ENCODE measurements at regions not wholly inside any gene's neighbourhood (a gene's known extent, or its start where the extent isn't known, plus 50 kb on each side); places are given as distances from the start of the nearest gene placed in this dataset.

- Histone ChIP-seq H3K4me3 (no peak overlapping the region), H3K9me3 (no peaks in the 10 kb centered on the region), H3K27me3 (no peaks in the 10 kb centered on the region), H3K36me3 (no peaks in the 10 kb centered on the region)
- DNase-seq: no peak
Observed at GRCh38 chr2:167555098-167555720, 666.9 kb downstream of the XIRP2 start.

- Histone ChIP-seq H3K4me3 (no peak overlapping the region), H3K27me3 (no peaks in the 10 kb centered on the region), H3K9me3 (no peaks in the 10 kb centered on the region), H3K36me3 (no peaks in the 10 kb centered on the region)
- no peak for DNase-seq
Observed at GRCh38 chr2:167553635-167554034, 665.4 kb downstream of the XIRP2 start.

DNA sequence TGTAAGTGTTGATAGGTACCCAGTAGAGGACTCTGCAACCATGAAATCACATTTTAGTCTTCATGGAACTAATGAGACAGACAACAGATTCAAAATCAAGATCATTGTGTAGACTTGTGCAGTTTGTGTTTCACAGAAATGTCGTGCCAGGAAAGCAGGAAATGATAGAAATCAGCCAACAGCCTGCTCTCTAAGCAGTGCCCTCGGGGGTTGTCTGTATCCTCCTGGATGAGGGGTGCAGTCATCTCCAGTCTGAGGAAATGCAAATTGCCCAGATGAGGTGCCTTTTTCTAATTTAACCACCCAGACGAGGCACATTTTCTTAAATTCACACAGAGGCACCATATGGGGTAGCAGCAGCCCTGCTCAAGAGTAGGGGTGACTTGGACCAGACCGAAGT lies 663.1 kb downstream of the XIRP2 start:
- Histone ChIP-seq H3K36me3 (no peaks in the 10 kb centered on the region), H3K9me3 (no peaks in the 10 kb centered on the region), H3K27me3 (no peaks in the 10 kb centered on the region), H3K4me3 (no peak overlapping the region)
- no peak for DNase-seq

DNA sequence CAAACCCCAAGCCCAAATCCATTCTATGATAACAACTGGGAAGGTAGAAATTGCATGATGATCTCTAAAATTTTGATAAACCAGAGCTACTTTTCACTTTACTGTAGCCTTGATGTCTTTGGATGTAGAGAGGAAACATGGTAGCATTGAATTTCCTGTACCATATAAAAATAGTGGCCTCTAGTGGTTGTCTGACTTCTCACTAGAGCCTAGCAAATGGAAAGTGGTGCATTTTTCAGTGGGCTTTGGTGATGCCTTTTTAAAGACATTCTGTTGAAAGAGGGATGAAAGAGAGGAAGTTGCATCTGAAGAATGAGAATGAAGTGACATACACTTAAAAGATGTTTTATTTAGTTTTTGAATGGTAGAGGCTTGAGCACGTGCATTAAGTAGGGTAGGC lies 662.2 kb downstream of the XIRP2 start:
- Histone ChIP-seq H3K9me3 (no peaks in the 10 kb centered on the region), H3K27me3 (no peaks in the 10 kb centered on the region), H3K4me3 (no peak overlapping the region), H3K36me3 (no peaks in the 10 kb centered on the region)
- DNase-seq: no peak

DNA sequence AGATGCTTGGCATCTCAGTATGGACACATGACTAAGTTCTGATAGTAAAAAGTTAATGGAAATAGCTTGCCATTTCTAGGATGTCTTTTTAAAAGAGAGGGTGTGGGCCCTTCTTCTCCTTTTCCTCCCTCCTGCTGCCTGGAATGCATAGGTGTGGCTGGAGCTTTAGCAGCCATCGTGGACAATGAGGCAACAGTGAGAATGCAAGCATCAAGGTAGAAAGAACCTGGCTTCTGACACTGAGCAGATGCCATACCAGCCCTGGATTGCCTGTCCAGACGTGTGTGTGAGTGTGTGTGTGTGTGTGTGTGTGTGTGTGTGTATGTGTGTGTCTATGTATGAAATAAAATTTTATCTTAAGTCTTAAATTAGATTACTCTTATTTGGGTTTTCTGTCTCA lies 660.1 kb downstream of the XIRP2 start:
- DNase-seq: no peak
- no peaks in the 10 kb centered on the region for H3K36me3 ChIP-seq
- H3K4me3 ChIP-seq: no peak overlapping the region
- H3K9me3 ChIP-seq: no peaks in the 10 kb centered on the region
- H3K27me3 ChIP-seq: no peaks in the 10 kb centered on the region

- Histone ChIP-seq H3K27me3 (no peaks in the 10 kb centered on the region), H3K36me3 (no peaks in the 10 kb centered on the region), H3K9me3 (no peaks in the 10 kb centered on the region), H3K4me3 (no peak overlapping the region)
- DNase-seq: no peak
Observed at GRCh38 chr2:167544602-167545001, 656.3 kb downstream of the XIRP2 start.

- H3K9me3 ChIP-seq: no peaks in the 10 kb centered on the region
- no peak for DNase-seq
- no peaks in the 10 kb centered on the region for H3K36me3 ChIP-seq
- H3K27me3 ChIP-seq: no peaks in the 10 kb centered on the region
- no peak overlapping the region for H3K4me3 ChIP-seq
Observed at GRCh38 chr2:167543721-167544120, 655.4 kb downstream of the XIRP2 start.

- Histone ChIP-seq H3K27me3 (no peaks in the 10 kb centered on the region), H3K4me3 (no peak overlapping the region), H3K36me3 (no peaks in the 10 kb centered on the region), H3K9me3 (no peaks in the 10 kb centered on the region)
- DNase-seq: no peak
Observed at GRCh38 chr2:167537743-167538142, 649.5 kb downstream of the XIRP2 start.

- Histone ChIP-seq H3K27me3 (no peaks in the 10 kb centered on the region), H3K4me3 (no peak overlapping the region), H3K36me3 (no peaks in the 10 kb centered on the region), H3K9me3 (no peaks in the 10 kb centered on the region)
- DNase-seq: no peak
Observed at GRCh38 chr2:167534443-167534842, 646.2 kb downstream of the XIRP2 start.

DNA sequence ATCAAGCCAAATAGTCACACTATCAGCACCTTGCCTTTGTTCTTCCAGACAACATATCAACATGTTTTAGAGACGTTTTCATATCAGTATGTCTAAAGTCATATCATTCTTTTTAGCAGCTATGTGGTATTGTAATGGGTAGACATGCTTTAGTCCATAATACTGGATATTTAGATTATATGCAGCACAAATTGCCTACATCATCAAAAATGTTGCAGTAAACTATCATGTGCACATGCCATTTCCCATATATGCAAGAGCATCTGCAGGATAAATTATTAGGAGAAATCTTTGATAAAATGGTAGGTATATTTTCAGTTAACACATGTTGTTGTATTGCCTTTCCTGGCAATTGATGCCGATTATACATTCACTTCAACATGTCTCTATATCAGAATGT lies 636.5 kb downstream of the XIRP2 start:
- no peak for DNase-seq
- no peaks in the 10 kb centered on the region for H3K36me3 ChIP-seq
- no peaks in the 10 kb centered on the region for H3K9me3 ChIP-seq
- no peaks in the 10 kb centered on the region for H3K27me3 ChIP-seq
- H3K4me3 ChIP-seq: no peak overlapping the region

GRCh38 chr2:167510071-167510759 lies 621.9 kb downstream of the XIRP2 start:
- H3K9me3 ChIP-seq: no peaks in the 10 kb centered on the region
- H3K36me3 ChIP-seq: no peaks in the 10 kb centered on the region
- H3K27me3 ChIP-seq: no peaks in the 10 kb centered on the region
- H3K4me3 ChIP-seq: no peak overlapping the region
- DNase-seq: no peak

DNA sequence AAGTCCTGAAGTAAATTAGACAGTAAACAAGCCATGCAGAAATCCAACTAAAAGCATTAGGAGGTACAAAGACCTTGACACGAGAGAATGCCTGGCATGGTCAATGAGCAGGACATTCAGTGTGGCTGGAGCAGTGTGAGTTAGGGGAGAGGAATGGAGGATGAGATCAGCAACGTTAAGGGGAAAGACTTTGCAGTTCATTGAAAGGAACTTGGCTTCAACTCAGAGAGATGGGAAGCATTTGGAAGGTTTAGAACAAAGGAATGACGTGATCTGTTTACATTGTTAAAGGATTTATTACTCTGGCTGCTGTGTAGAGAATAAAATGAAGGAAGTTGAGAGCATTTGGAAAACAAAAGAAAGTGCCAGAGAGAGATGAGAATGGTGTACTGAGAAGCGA lies 621.3 kb downstream of the XIRP2 start:
- H3K4me3 ChIP-seq: no peak overlapping the region
- no peaks in the 10 kb centered on the region for H3K9me3 ChIP-seq
- H3K27me3 ChIP-seq: no peaks in the 10 kb centered on the region
- peak; percentile 85 for DNase-seq
- no peaks in the 10 kb centered on the region for H3K36me3 ChIP-seq

- Histone ChIP-seq H3K9me3 (no peaks in the 10 kb centered on the region), H3K36me3 (no peaks in the 10 kb centered on the region), H3K27me3 (no peaks in the 10 kb centered on the region), H3K4me3 (no peak overlapping the region)
- DNase-seq: no peak
Observed at GRCh38 chr2:167508709-167509108, 620.4 kb downstream of the XIRP2 start.

DNA sequence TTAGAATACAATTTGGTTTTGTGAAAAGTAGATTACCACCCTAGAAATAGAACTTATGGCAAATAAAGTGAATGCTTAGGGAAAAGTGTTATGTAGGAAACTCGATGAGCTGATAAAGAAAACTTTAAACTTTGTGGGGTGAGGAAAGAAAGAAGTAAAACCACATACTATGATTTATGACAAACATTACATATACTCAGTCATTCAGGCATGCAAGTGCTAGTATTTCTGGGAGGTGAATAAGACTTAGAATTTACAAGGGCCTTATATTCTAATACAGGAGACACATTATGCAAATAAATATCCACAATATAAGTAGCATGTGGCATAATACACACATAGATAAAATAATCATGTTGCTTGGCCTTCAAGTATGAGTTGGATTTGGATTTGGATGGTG lies 618.1 kb downstream of the XIRP2 start:
- no peak for DNase-seq
- Histone ChIP-seq H3K4me3 (no peak overlapping the region), H3K27me3 (no peaks in the 10 kb centered on the region), H3K9me3 (no peaks in the 10 kb centered on the region), H3K36me3 (no peaks in the 10 kb centered on the region)

DNA sequence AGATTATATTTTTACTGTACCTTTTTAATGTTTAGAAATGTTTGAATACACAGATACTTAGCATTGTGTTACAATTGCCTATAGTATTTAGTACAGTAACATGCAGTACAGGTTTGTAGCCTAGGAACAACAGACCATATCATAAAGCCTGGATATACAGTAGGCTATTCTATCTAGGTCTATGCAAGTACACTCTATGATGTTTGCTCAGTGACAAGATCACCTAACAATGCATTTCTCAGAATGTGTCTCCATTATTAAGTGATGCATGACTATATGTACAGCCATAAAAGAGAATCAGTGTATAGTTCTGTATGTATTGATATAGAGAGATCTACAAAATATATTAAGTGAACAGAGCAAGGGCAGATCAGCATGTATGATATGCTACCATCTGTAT lies 616.4 kb downstream of the XIRP2 start:
- H3K4me3 ChIP-seq: no peak overlapping the region
- H3K36me3 ChIP-seq: no peaks in the 10 kb centered on the region
- H3K9me3 ChIP-seq: no peaks in the 10 kb centered on the region
- DNase-seq: no peak
- no peaks in the 10 kb centered on the region for H3K27me3 ChIP-seq

DNA sequence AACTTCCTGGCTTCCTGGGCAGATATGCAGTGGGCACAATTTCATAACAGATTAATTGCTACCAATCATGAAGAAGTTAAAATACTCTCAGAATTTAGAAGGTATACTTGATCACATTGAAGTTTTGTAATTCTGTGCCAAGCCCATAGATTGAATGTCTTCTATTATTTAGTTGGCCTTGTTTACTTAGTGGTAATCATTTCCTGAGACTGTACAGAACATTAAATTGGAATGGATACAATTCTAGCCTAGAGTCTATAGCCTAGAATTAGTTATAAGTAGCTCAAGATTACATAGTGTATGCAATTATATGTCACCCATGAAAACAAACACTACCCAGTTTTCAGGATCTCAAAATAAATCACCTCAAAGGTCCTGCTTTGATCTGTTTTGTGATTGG lies 615.8 kb downstream of the XIRP2 start:
- no peaks in the 10 kb centered on the region for H3K36me3 ChIP-seq

DNA sequence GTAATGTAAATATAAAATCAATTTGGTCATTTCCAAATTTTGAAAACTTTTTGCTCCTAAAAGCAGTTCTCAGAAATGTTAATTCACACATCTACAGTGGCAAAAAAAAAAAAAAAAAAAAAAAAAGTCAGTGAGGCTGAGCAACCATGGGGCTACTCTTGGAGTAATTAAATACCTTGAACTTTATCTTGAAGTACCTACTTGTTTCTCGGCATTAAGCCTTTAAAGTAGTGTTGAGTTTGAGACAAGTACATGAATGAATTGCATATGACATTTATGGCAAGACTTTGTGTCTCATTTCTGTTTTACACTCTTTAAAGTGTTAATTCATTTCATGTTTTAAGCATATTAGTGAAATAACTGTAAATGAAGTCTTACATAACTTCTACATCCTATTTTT lies 613.3 kb downstream of the XIRP2 start:
- Histone ChIP-seq H3K36me3 (no peaks in the 10 kb centered on the region), H3K4me3 (no peak overlapping the region), H3K27me3 (no peaks in the 10 kb centered on the region), H3K9me3 (no peaks in the 10 kb centered on the region)
- DNase-seq: no peak

More for the DNA sequence above, 615.8 kb downstream of the XIRP2 start:
- Histone ChIP-seq H3K27me3 (no peaks in the 10 kb centered on the region), H3K9me3 (no peaks in the 10 kb centered on the region), H3K4me3 (no peak overlapping the region)
- no peak for DNase-seq

DNA sequence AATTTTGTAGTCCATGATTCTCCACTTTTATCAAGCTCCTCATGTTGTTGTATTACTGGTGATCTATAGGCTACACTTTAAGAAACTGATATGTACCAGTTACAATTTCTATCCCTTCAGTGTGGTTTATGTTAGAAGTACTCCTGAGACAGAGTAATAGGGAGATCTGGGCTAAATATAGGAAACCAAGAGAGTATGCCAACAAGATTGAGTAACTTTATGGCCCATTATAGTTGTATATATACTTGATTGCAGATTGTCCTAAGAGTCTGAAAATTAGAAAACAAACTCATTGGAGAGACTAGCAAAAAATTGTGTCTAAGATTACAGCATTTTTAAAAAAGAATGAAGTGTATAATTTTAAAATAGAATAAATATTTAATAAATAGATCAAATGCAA lies 605.6 kb downstream of the XIRP2 start:
- Histone ChIP-seq H3K27me3 (no peaks in the 10 kb centered on the region), H3K9me3 (no peaks in the 10 kb centered on the region), H3K4me3 (no peak overlapping the region), H3K36me3 (no peaks in the 10 kb centered on the region)
- DNase-seq: no peak
